ENCODE measurements at regions not wholly inside any gene's neighbourhood (a gene's known extent, or its start where the extent isn't known, plus 50 kb on each side); places are given as distances from the start of the nearest gene placed in this dataset.

DNA sequence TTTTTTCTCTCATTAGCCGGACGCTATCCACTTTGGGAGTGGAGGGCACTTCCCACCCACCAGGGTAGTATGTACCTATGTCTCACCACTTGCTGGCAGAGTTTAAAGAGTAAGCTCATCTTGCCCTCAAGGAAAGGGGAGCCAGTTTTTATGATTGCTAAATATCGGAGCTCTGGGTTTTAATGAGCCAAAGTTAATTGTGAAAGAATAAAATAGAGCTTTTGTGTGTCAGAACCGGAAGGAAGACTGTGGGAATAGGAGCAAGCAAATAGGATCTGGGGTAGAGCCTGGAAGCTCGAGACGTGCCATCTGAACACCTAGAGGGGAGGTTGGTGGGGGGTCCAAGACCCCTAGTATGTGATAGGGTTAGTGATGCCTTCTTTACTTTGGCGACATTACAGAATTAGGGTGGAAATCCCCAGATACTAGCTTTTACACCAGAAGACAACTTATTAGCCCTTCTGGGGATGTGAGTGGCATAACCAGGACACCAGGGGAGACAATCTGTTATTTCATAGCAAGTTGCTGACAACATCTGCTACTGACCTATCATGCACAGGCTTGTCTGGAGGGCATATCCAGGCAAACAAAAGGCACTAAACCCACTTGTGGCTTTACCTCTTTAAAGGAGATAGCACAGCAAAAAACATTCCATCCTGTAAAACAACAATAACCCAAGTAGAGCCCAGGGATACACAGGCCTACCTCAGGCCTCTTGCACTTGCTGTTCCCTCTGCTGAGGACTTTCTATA, 333.8 kb downstream of the ZNF621 start (continued):
- TF ChIP-seq CBX5 (IDR thresholded peaks at IDR 0.05; ENCODE audit: low read depth, low read length) (no peak), HDAC2 (IDR thresholded peaks at IDR 0.05; ENCODE audit: borderline replicate concordance in 1 of 2, low read depth in 2 of 2, low read length in 2 of 2) (no peak), YY1 (IDR thresholded peaks at IDR 0.05; ENCODE audit: low read depth, low read length) (no peak)
